Neural progenitor cell (in vitro differentiated cells): ENCODE measurements at regions not wholly inside any gene's neighbourhood (a gene's known extent, or its start where the extent isn't known, plus 50 kb on each side); places are given as distances from the start of the nearest gene placed in this dataset.

ENCODE experiments used
- DNase-seq: peaks from one replicate; pipeline ENCODE4 v3.0.0-alpha.2; 2016; ENCODE audit warnings: low spot score
- H2AFZ ChIP-seq: fragments of 200-600 bp; sonication (generic); replicated peaks from 2 replicates; pipeline ENCODE4 v1.6.1; 2016; ENCODE audit warnings: antibody characterized with exemption
- H3F3A ChIP-seq: fragments of 200-600 bp; sonication (generic); 2 replicates; pipeline ENCODE4 v1.6.1; 2016; ENCODE audit warnings: antibody characterized with exemption, low read depth
- H3K27ac ChIP-seq: fragments of 200-600 bp; sonication (generic); 2 replicates; pipeline ENCODE4 v1.5.1; 2016; ENCODE audit warnings: mild to moderate bottlenecking
- H3K27me3 ChIP-seq: fragments of 200-600 bp; sonication (generic); 2 replicates; pipeline ENCODE4 v1.6.1; 2016; ENCODE audit warnings: mild to moderate bottlenecking, moderate library complexity
- H3K36me3 ChIP-seq: fragments of 200-600 bp; sonication (generic); 2 replicates; pipeline ENCODE4 v1.5.1; 2016
- H3K4me1 ChIP-seq: fragments of 200-600 bp; sonication (generic); 2 replicates; pipeline ENCODE4 v1.6.1; 2016; ENCODE audit warnings: mixed run types
- H3K4me2 ChIP-seq: fragments of 200-600 bp; sonication (generic); 2 replicates; pipeline ENCODE4 v1.6.1; 2016
- H3K4me3 ChIP-seq: fragments of 200-600 bp; sonication (generic); 2 replicates; pipeline ENCODE4 v1.5.1; 2016
- H3K79me2 ChIP-seq: fragments of 200-600 bp; sonication (generic); 2 replicates; pipeline ENCODE4 v1.6.1; 2016; ENCODE audit warnings: low read depth
- H3K9ac ChIP-seq: fragments of 200-600 bp; sonication (generic); 2 replicates; pipeline ENCODE4 v1.6.1; 2016
- H3K9me3 ChIP-seq: fragments of 200-600 bp; sonication (generic); 2 replicates; pipeline ENCODE4 v1.5.1; 2016; ENCODE audit warnings: low read depth
- H4K20me1 ChIP-seq: fragments of 200-600 bp; sonication (generic); 2 replicates; pipeline ENCODE4 v1.6.1; 2016; ENCODE audit warnings: low read depth
- H3K27ac Mint-ChIP-seq: 3 replicates; pipeline ENCODE4 v1.8.0; 2021; ENCODE audit warnings: mixed read lengths
- H3K27me3 Mint-ChIP-seq: 2 replicates; pipeline ENCODE4 v1.8.0; 2022; ENCODE audit warnings: low read depth, mild to moderate bottlenecking, inconsistent platforms, moderate library complexity, mixed read lengths; ENCODE audit not compliant: insufficient read depth
- H3K36me3 Mint-ChIP-seq: 3 replicates; pipeline ENCODE4 v1.8.0; 2021; ENCODE audit warnings: mixed read lengths
- H3K4me1 Mint-ChIP-seq: 3 replicates; pipeline ENCODE4 v1.8.0; 2021; ENCODE audit warnings: mixed read lengths
- H3K4me3 Mint-ChIP-seq: 3 replicates; pipeline ENCODE4 v1.8.0; 2021; ENCODE audit warnings: mild to moderate bottlenecking, moderate library complexity, mixed read lengths
- H3K9me3 Mint-ChIP-seq: 3 replicates; pipeline ENCODE4 v1.8.0; 2020; ENCODE audit warnings: mixed read lengths
- CTCF ChIP-seq: fragments of 200-600 bp; sonication (generic); IDR thresholded peaks from 2 replicates; pipeline ENCODE4 v1.5.1; 2017; ENCODE audit warnings: antibody characterized with exemption, mild to moderate bottlenecking
- EZH2 ChIP-seq: fragments of 200-600 bp; sonication (generic); IDR thresholded peaks from 2 replicates; pipeline ENCODE4 v1.6.1; 2017; ENCODE audit warnings: antibody characterized with exemption, mild to moderate bottlenecking, moderate library complexity
- EZH2phosphoT487 ChIP-seq: fragments of 200-600 bp; sonication (generic); IDR thresholded peaks from 2 replicates; pipeline ENCODE4 v1.6.1; 2017; ENCODE audit warnings: antibody characterized with exemption

GRCh38 chr5:122252319-122252718, 59.7 kb upstream of the SNCAIP start:
- Histone ChIP-seq H3K27me3 (no peaks in the 10 kb centered on the region), H4K20me1 (no peaks in the 10 kb centered on the region), H3K36me3 (no peaks in the 10 kb centered on the region), H3K4me3 (no peak overlapping the region), H3K4me2 (no peak overlapping the region), H2AFZ (peak overlapping the region; percentile 50), H3K4me1 (no peaks in the 10 kb centered on the region), H3K79me2 (no peaks in the 10 kb centered on the region), H3K9me3 (peaks cover 6% of the 10 kb centered on the region), H3K27ac (no peak overlapping the region), H3F3A (no peaks in the 10 kb centered on the region), H3K9ac (no peak overlapping the region)
- H3K36me3 Mint-ChIP-seq: no peaks in the 10 kb centered on the region
- TF ChIP-seq CTCF (no peak), EZH2 (no peak), EZH2phosphoT487 (no peak)
- peaks cover 35% of the 10 kb centered on the region for H3K9me3 Mint-ChIP-seq
- no peak overlapping the region for H3K27ac Mint-ChIP-seq
- H3K4me1 Mint-ChIP-seq: no peaks in the 10 kb centered on the region
- H3K27me3 Mint-ChIP-seq: no peaks in the 10 kb centered on the region
- DNase-seq: no peak
- no peak overlapping the region for H3K4me3 Mint-ChIP-seq

- Histone ChIP-seq H3K4me3 (no peak overlapping the region), H4K20me1 (no peaks in the 10 kb centered on the region), H3F3A (no peaks in the 10 kb centered on the region), H3K27me3 (no peaks in the 10 kb centered on the region), H3K79me2 (no peaks in the 10 kb centered on the region), H3K9me3 (peaks cover 6% of the 10 kb centered on the region), H3K4me1 (no peaks in the 10 kb centered on the region), H3K36me3 (no peaks in the 10 kb centered on the region), H2AFZ (no peak overlapping the region), H3K9ac (no peak overlapping the region), H3K4me2 (no peak overlapping the region), H3K27ac (no peak overlapping the region)
- H3K4me1 Mint-ChIP-seq: no peaks in the 10 kb centered on the region
- no peak overlapping the region for H3K4me3 Mint-ChIP-seq
- DNase-seq: no peak
- no peaks in the 10 kb centered on the region for H3K36me3 Mint-ChIP-seq
- H3K27ac Mint-ChIP-seq: no peak overlapping the region
- TF ChIP-seq CTCF (no peak), EZH2phosphoT487 (no peak), EZH2 (no peak)
- H3K27me3 Mint-ChIP-seq: no peaks in the 10 kb centered on the region
- H3K9me3 Mint-ChIP-seq: peaks cover 43% of the 10 kb centered on the region
Measured at GRCh38 chr5:122253794-122254193, 58.2 kb upstream of the SNCAIP start.

GRCh38 chr5:122256388-122256787, 55.6 kb upstream of the SNCAIP start:
- H3F3A ChIP-seq: no peaks in the 10 kb centered on the region
- no peak overlapping the region for H3K4me3 ChIP-seq
- no peak overlapping the region for H3K4me3 Mint-ChIP-seq
- no peaks in the 10 kb centered on the region for H3K36me3 Mint-ChIP-seq
- no peak overlapping the region for H3K27ac ChIP-seq
- H3K27me3 Mint-ChIP-seq: no peaks in the 10 kb centered on the region
- no peaks in the 10 kb centered on the region for H3K36me3 ChIP-seq
- no peak overlapping the region for H3K27ac Mint-ChIP-seq
- peaks cover 36% of the 10 kb centered on the region for H3K9me3 Mint-ChIP-seq
- no peak overlapping the region for H3K9ac ChIP-seq
- H3K4me2 ChIP-seq: no peak overlapping the region
- no peaks in the 10 kb centered on the region for H3K4me1 Mint-ChIP-seq
- DNase-seq: no peak
- no peaks in the 10 kb centered on the region for H3K27me3 ChIP-seq
- no peaks in the 10 kb centered on the region for H4K20me1 ChIP-seq
- no peaks in the 10 kb centered on the region for H3K4me1 ChIP-seq
- TF ChIP-seq CTCF (no peak), EZH2phosphoT487 (no peak), EZH2 (no peak)
- no peak overlapping the region for H2AFZ ChIP-seq
- no peaks in the 10 kb centered on the region for H3K79me2 ChIP-seq
- H3K9me3 ChIP-seq: peaks cover 6% of the 10 kb centered on the region
